K562 (cell line): ENCODE measurements at regions not wholly inside any gene's neighbourhood (a gene's known extent, or its start where the extent isn't known, plus 50 kb on each side); places are given as distances from the start of the nearest gene placed in this dataset.

Source experiments
- FOSL1 ChIP-seq: fragments of 200-800 bp; sonication (Bioruptor generic); conservative IDR thresholded peaks from 2 replicates; pipeline ENCODE4 v1.6.1; 2016; ENCODE audit warnings: missing genetic modification characterization, missing compliant biosample characterization
- GATAD2B ChIP-seq: fragments of 450-650 bp; IDR thresholded peaks from 2 replicates; pipeline ENCODE4 v1.6.1; 2017; ENCODE audit warnings: mild to moderate bottlenecking, borderline replicate concordance
- TF ChIP-seq, protein P1 (sequence below): fragments of 450-650 bp; formaldehyde crosslinking; IDR thresholded peaks from 2 replicates; pipeline ENCODE4 v1.4.0; 2022; ENCODE audit warnings: missing genetic modification characterization

DNA sequence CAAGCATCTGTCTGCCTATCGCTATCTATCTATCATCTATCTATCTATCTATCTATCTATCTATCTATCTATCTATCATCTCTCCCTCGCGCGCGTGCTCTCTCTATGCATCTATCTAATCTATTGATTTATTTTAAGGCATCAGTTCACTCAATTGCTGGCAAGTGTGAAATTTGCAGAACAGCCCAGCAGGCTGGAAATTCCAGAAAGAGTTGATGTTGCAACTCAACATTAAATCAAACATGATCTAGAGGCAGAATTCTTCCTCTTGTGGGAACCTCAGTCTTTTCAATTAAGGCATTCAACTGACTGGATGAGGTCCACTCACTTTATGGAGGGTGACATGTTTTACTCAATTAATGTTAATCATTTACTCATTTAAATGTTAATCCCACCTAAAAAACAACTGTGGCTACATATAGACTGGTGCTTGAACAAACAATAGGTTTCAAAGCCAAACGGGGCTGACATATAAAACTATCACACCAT lies 1210.8 kb downstream of the GALC start:
- TF ChIP-seq GATAD2B (no peak), FOSL1 (tag) (no peak)
- TF ChIP-seq, protein P1, sequence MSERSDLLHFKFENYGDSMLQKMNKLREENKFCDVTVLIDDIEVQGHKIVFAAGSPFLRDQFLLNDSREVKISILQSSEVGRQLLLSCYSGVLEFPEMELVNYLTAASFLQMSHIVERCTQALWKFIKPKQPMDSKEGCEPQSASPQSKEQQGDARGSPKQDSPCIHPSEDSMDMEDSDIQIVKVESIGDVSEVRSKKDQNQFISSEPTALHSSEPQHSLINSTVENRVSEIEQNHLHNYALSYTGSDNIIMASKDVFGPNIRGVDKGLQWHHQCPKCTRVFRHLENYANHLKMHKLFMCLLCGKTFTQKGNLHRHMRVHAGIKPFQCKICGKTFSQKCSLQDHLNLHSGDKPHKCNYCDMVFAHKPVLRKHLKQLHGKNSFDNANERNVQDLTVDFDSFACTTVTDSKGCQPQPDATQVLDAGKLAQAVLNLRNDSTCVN: no peak
